HG03354 (cell line): ENCODE measurements at regions not wholly inside any gene's neighbourhood (a gene's known extent, or its start where the extent isn't known, plus 50 kb on each side); places are given as distances from the start of the nearest gene placed in this dataset.

Experiments used
- ATAC-seq: cut with Tn5 transposase; IDR thresholded peaks from one replicate; pipeline ENCODE4 v1.9.1; 2021; ENCODE audit warnings: mild to moderate bottlenecking; ENCODE audit not compliant: unreplicated experiment, poor library complexity, severe bottlenecking

GRCh38 chr18:39770399-39770798, 2184.6 kb upstream of the PIK3C3 start:
- no peak for ATAC-seq

GRCh38 chr18:39764873-39765272, 2190.2 kb upstream of the PIK3C3 start:
- no peak for ATAC-seq

DNA sequence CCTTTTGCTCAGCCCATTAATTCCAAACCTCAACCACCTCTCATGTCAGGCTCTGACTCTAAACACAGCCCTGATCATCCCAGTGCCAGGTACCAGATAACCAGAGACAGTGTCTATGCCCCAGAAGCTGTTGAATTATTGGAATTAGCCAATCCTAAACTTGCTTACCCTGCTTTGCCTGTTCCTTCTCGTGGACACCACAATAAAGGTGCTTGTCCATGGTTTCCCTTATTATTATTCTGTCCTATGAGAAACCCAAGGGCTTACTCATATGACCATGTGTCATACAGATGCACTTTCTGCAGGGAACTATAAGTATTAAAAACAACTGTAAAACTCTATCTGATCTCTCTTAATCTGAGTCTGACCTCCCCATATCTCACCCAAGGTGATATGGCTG, 2193.8 kb upstream of the PIK3C3 start:
- no peak for ATAC-seq

- ATAC-seq = no peak
Observed at GRCh38 chr18:39759926-39760325, 2194.3 kb upstream of the CELF4 start.

- no peak for ATAC-seq
Observed at GRCh38 chr18:39753178-39753577, 2187.6 kb upstream of the CELF4 start.

GRCh38 chr18:39752351-39752750, 2186.8 kb upstream of the CELF4 start:
- no peak for ATAC-seq

DNA sequence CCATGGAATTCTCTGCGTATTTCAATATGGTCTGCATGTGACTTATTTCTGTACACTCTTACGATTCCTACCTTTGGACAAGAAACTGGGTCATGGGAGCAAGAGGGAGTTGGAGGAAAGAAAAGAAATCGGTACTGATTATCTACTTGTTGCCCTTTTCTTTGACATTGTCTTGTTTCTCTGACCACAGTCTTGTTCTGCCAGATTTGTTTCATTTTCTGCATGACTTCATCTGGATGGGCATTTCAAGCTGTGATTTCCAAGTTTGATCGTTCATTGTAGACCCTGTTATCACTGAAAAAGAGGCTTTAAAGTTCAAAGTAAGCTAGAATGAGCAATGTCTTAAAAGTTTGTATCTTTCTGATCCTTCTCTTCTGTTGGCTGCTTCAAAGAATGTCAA, 2186.3 kb upstream of the CELF4 start:
- ATAC-seq = no peak

DNA sequence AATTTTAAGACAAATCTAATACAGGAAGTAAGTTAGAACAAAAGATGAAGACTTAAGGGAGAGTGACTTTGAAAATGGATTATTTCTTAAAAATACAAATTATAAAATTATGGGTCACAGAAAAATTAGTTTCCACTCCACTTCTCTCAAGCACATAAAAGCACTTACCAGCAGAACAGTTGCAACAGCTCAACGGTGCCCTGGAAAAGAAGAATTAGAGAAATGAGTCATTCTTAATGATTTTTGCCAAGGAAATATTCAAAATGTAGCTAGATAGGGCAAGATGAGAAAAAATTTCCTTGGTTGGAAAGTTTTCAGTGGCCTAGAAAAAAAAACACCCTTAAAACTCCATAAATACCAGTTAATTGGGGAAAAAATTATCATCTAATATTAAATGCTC, 2185.6 kb upstream of the CELF4 start:
- no peak for ATAC-seq

GRCh38 chr18:39749154-39749553, 2183.6 kb upstream of the CELF4 start:
- no peak for ATAC-seq

GRCh38 chr18:39748727-39749126, 2183.1 kb upstream of the CELF4 start:
- ATAC-seq = no peak

- no peak for ATAC-seq
Observed at GRCh38 chr18:39746201-39746600, 2180.6 kb upstream of the CELF4 start.

DNA sequence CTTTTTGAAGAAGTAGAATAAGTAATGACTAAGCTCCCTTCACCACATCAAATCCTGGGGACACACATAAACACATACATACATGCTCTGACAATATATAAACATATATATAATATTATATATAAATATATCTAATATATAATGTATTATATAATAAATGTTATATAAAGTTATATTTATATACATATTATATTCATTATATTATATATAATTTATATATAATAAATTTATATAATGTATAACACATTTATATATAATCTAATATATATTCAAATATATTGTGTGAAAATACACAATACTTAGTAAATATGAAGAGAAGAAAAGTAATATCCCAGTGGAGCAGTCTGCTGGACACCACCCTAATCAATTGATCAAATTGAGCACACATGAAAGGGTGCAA, 2177.9 kb upstream of the CELF4 start:
- no peak for ATAC-seq

GRCh38 chr18:39741755-39742466, 2176.3 kb upstream of the CELF4 start:
- no peak for ATAC-seq

- ATAC-seq = no peak
Observed at GRCh38 chr18:39737869-39738268, 2172.3 kb upstream of the CELF4 start.

GRCh38 chr18:39732918-39733317, 2167.3 kb upstream of the CELF4 start:
- ATAC-seq = no peak

DNA sequence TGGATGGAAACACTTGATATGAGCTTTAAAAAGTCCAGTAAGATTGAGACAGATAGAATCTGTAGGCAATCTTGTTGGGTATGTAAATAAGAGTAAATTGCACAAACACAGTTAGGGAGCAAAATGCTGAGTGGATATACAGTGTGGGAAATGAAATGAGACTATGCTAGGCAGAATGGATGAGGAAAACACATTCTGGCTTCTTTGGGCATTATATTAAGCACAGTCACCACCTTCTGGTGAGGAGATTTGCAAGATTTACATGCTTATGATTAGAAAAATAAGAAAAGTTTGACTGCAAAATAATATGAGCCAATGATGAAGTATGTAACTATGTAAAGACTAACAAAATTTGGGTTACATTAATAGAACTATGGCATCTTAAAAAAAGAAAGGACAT, 2165.0 kb upstream of the CELF4 start:
- no peak for ATAC-seq

GRCh38 chr18:39724652-39725051, 2159.1 kb upstream of the CELF4 start:
- no peak for ATAC-seq

DNA sequence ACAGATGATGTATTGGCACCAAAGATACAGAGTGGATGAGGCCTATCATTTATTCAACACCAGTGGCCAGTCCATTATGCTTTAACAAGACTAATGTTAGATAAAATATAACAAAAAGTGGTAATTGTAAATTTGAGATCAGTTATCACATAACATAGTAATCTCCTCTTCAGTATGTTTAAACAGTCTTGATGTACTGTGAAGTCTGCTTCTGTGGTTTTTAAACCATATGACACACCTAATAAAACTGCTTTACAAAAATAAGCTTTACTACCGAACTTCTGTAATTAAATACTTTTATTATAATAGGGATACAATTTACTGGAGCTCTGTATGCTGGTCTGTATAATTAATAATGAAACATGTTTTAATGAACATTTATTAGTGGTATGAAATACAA, 2156.1 kb upstream of the CELF4 start:
- no peak for ATAC-seq

GRCh38 chr18:39713961-39714360, 2148.4 kb upstream of the CELF4 start:
- no peak for ATAC-seq

- ATAC-seq = no peak
Observed at GRCh38 chr18:39711701-39712100, 2146.1 kb upstream of the CELF4 start.

GRCh38 chr18:39705362-39705761, 2139.8 kb upstream of the CELF4 start:
- ATAC-seq = no peak

- ATAC-seq = no peak
Observed at GRCh38 chr18:39702888-39703287, 2137.3 kb upstream of the CELF4 start.
